ENCODE measurements at regions not wholly inside any gene's neighbourhood (a gene's known extent, or its start where the extent isn't known, plus 50 kb on each side); places are given as distances from the start of the nearest gene placed in this dataset.
"Not testable (repeated sequence)": the region's sequence is repeated elsewhere in the genome, so short reads cannot be mapped to it uniquely, and the experiment has no call there.

DNA sequence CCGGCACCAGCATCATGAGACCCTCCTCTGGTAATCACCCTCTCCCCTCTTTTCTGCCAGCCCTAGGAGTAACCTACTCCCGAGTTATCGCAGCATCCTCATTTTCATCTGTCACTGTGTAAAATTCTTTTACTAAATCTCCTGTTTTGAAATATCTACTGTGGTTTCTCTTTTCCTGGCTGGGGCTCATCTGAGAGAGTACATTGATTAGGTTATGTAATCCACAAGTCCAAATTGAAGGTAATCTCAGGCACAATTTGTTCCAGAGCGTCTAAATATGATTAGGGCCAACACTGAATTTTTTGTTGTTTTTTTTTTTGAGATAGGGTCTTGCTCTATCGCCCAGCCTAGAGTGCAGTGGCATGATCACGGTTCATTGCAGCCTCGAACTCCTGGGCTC is 142.4 kb downstream of the SMIM20 start:
- TF ChIP-seq JUND (IDR thresholded peaks at IDR 0.05) = no peak
- TF ChIP-seq, protein P1, sequence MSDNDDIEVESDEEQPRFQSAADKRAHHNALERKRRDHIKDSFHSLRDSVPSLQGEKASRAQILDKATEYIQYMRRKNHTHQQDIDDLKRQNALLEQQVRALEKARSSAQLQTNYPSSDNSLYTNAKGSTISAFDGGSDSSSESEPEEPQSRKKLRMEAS (IDR thresholded peaks at IDR 0.05) = no peak
- no peak for TF ChIP-seq SP1 (IDR thresholded peaks at IDR 0.05)
- TF ChIP-seq RXRA (IDR thresholded peaks at IDR 0.05) = no peak
- no peak for TF ChIP-seq FOXA1 (IDR thresholded peaks at IDR 0.05)
- TF ChIP-seq, protein P2, sequence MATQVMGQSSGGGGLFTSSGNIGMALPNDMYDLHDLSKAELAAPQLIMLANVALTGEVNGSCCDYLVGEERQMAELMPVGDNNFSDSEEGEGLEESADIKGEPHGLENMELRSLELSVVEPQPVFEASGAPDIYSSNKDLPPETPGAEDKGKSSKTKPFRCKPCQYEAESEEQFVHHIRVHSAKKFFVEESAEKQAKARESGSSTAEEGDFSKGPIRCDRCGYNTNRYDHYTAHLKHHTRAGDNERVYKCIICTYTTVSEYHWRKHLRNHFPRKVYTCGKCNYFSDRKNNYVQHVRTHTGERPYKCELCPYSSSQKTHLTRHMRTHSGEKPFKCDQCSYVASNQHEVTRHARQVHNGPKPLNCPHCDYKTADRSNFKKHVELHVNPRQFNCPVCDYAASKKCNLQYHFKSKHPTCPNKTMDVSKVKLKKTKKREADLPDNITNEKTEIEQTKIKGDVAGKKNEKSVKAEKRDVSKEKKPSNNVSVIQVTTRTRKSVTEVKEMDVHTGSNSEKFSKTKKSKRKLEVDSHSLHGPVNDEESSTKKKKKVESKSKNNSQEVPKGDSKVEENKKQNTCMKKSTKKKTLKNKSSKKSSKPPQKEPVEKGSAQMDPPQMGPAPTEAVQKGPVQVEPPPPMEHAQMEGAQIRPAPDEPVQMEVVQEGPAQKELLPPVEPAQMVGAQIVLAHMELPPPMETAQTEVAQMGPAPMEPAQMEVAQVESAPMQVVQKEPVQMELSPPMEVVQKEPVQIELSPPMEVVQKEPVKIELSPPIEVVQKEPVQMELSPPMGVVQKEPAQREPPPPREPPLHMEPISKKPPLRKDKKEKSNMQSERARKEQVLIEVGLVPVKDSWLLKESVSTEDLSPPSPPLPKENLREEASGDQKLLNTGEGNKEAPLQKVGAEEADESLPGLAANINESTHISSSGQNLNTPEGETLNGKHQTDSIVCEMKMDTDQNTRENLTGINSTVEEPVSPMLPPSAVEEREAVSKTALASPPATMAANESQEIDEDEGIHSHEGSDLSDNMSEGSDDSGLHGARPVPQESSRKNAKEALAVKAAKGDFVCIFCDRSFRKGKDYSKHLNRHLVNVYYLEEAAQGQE (IDR thresholded peaks at IDR 0.05) = no peak
- no peak overlapping the region for H3K4me3 ChIP-seq (ENCODE audit: low read depth in 1 of 3, low read length in 3 of 3)
- 55% methylated on average over 7 of the region's 7 CpGs for WGBS

DNA sequence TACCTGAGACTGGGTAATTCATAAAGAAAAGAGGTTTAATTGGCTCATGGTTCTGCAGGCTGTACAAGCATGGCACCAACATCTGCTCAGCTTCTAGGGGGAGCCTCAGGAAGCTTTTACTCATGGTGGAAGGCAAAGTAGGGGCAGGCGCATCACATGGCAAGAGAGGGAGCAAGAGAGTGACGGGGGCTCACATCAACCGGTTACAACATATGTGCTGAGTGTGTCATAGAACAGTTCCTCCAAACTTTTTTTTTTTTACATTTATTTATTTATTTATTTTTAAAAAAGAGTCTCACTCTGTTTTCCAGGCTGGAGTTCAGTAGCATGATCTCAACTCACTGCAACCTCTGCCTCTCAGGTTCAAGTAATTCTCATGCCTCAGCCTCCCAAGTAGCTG is 143.8 kb downstream of the SMIM20 start:
- not testable (repeated sequence) for H3K9me3 ChIP-seq (ENCODE audit: control insufficient read depth in 4 of 4, low read length in 3 of 4); H3K4me3 ChIP-seq (ENCODE audit: low read depth in 1 of 3, low read length in 3 of 3); H3K9ac ChIP-seq (ENCODE audit: low read depth in 1 of 2, low read length in 2 of 2); H3K36me3 ChIP-seq (ENCODE audit: control insufficient read depth in 4 of 4, insufficient read depth in 3 of 4, low read depth in 1 of 4, low read length in 3 of 4); DNase-seq (ENCODE audit: low spot score); H3K4me1 ChIP-seq (ENCODE audit: control insufficient read depth in 4 of 4, insufficient read depth in 4 of 4, low read length in 3 of 4); H3K27me3 ChIP-seq (ENCODE audit: control insufficient read depth in 4 of 4, insufficient read depth in 4 of 4, low read length in 3 of 4); H3K27ac ChIP-seq (ENCODE audit: low read depth in 1 of 2, low read length in 2 of 2)
- 92% methylated on average over 3 of the region's 3 CpGs for WGBS

More for the DNA sequence above, 142.4 kb downstream of the SMIM20 start:
- Histone ChIP-seq H3K9ac (ENCODE audit: low read depth in 1 of 2, low read length in 2 of 2) (no peak overlapping the region), H3K4me1 (ENCODE audit: control insufficient read depth in 4 of 4, insufficient read depth in 4 of 4, low read length in 3 of 4) (peaks cover 0 to 5% (median 2%) of the 10 kb centered on the region in 4 donors), H3K36me3 (ENCODE audit: control insufficient read depth in 4 of 4, insufficient read depth in 3 of 4, low read depth in 1 of 4, low read length in 3 of 4) (no peaks in the 10 kb centered on the region), H3K27ac (ENCODE audit: low read depth in 1 of 2, low read length in 2 of 2) (no peak overlapping the region), H3K27me3 (ENCODE audit: control insufficient read depth in 4 of 4, insufficient read depth in 4 of 4, low read length in 3 of 4) (no peaks in the 10 kb centered on the region), H3K9me3 (ENCODE audit: control insufficient read depth in 4 of 4, low read length in 3 of 4) (no peaks in the 10 kb centered on the region)
- no peak for DNase-seq (ENCODE audit: low spot score)

DNA sequence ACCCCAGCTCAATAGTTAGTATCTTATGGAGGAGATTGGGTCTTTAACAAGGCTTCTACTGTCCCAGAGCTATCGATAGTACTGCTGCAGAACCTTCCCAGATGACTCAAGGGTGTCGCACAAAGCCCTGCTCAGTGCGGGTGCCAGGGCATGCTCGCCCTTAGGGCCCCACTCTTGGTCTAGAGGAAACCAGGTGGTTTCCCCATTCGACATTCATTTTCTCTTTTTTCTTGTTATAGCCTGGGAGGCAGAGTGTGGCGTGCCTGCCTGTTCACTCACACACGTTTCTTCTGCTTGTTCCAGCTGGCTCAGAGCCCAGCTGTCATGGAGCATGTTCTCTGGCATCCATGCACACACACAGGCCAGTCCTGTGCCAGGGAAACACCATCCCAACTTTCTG is 144.5 kb downstream of the SMIM20 start:
- H3K27me3 ChIP-seq (ENCODE audit: control insufficient read depth in 4 of 4, insufficient read depth in 4 of 4, low read length in 3 of 4) = no peaks in the 10 kb centered on the region
- no peaks in the 10 kb centered on the region for H3K36me3 ChIP-seq (ENCODE audit: control insufficient read depth in 4 of 4, insufficient read depth in 3 of 4, low read depth in 1 of 4, low read length in 3 of 4)
- no peak overlapping the region for H3K4me3 ChIP-seq (ENCODE audit: low read depth in 1 of 3, low read length in 3 of 3)
- H3K27ac ChIP-seq (ENCODE audit: low read depth in 1 of 2, low read length in 2 of 2) = no peak overlapping the region
- 54% methylated on average over 7 of the region's 7 CpGs for WGBS
- H3K4me1 ChIP-seq (ENCODE audit: control insufficient read depth in 4 of 4, insufficient read depth in 4 of 4, low read length in 3 of 4) = peaks cover 0 to 5% (median 2%) of the 10 kb centered on the region in 4 donors
- no peaks in the 10 kb centered on the region for H3K9me3 ChIP-seq (ENCODE audit: control insufficient read depth in 4 of 4, low read length in 3 of 4)
- no peak for DNase-seq (ENCODE audit: low spot score)
- H3K9ac ChIP-seq (ENCODE audit: low read depth in 1 of 2, low read length in 2 of 2) = no peak overlapping the region
- TF ChIP-seq HNF4A (conservative IDR thresholded peaks at IDR 0.05) (no peak), JUND (IDR thresholded peaks at IDR 0.05) (no peak), SP1 (IDR thresholded peaks at IDR 0.05) (no peak), GABPA (IDR thresholded peaks at IDR 0.05 in 1 of 2, conservative IDR thresholded peaks at IDR 0.05 in 1 of 2) (no peak), YY1 (IDR thresholded peaks at IDR 0.05) (no peak), FOXA2 (IDR thresholded peaks at IDR 0.05) (no peak), NR2F2 (IDR thresholded peaks at IDR 0.05) (no peak), EGR1 (IDR thresholded peaks at IDR 0.05; ENCODE audit: low read depth in 2 of 2) (no peak), TAF1 (conservative IDR thresholded peaks at IDR 0.05) (no peak), HNF4G (IDR thresholded peaks at IDR 0.05) (no peak), RXRA (IDR thresholded peaks at IDR 0.05) (no peak), FOXA1 (IDR thresholded peaks at IDR 0.05) (no peak)
- TF ChIP-seq, protein P3, sequence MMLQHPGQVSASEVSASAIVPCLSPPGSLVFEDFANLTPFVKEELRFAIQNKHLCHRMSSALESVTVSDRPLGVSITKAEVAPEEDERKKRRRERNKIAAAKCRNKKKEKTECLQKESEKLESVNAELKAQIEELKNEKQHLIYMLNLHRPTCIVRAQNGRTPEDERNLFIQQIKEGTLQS (IDR thresholded peaks at IDR 0.05) = no peak
- TF ChIP-seq, protein P4, sequence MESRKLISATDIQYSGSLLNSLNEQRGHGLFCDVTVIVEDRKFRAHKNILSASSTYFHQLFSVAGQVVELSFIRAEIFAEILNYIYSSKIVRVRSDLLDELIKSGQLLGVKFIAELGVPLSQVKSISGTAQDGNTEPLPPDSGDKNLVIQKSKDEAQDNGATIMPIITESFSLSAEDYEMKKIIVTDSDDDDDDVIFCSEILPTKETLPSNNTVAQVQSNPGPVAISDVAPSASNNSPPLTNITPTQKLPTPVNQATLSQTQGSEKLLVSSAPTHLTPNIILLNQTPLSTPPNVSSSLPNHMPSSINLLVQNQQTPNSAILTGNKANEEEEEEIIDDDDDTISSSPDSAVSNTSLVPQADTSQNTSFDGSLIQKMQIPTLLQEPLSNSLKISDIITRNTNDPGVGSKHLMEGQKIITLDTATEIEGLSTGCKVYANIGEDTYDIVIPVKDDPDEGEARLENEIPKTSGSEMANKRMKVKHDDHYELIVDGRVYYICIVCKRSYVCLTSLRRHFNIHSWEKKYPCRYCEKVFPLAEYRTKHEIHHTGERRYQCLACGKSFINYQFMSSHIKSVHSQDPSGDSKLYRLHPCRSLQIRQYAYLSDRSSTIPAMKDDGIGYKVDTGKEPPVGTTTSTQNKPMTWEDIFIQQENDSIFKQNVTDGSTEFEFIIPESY (IDR thresholded peaks at IDR 0.05) = no peak
- TF ChIP-seq, protein P5, sequence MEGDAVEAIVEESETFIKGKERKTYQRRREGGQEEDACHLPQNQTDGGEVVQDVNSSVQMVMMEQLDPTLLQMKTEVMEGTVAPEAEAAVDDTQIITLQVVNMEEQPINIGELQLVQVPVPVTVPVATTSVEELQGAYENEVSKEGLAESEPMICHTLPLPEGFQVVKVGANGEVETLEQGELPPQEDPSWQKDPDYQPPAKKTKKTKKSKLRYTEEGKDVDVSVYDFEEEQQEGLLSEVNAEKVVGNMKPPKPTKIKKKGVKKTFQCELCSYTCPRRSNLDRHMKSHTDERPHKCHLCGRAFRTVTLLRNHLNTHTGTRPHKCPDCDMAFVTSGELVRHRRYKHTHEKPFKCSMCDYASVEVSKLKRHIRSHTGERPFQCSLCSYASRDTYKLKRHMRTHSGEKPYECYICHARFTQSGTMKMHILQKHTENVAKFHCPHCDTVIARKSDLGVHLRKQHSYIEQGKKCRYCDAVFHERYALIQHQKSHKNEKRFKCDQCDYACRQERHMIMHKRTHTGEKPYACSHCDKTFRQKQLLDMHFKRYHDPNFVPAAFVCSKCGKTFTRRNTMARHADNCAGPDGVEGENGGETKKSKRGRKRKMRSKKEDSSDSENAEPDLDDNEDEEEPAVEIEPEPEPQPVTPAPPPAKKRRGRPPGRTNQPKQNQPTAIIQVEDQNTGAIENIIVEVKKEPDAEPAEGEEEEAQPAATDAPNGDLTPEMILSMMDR (IDR thresholded peaks at IDR 0.05; ENCODE audit: low read depth, low read length, missing input control) = no peak
- TF ChIP-seq, protein P2 (IDR thresholded peaks at IDR 0.05) = no peak
- TF ChIP-seq, protein P1 (IDR thresholded peaks at IDR 0.05) = no peak

Data from liver (tissue), 8 donors.